VCaP (cell line): ENCODE measurements at regions not wholly inside any gene's neighbourhood (a gene's known extent, or its start where the extent isn't known, plus 50 kb on each side); places are given as distances from the start of the nearest gene placed in this dataset.
"Not testable (repeated sequence)": the region's sequence is repeated elsewhere in the genome, so short reads cannot be mapped to it uniquely, and the experiment has no call there.

ENCODE experiments used
- H3K27ac ChIP-seq: fragments of 450-650 bp; 2 replicates; pipeline ENCODE4 v1.5.1; 2017
- CTCF ChIP-seq: fragments of 450-650 bp; conservative IDR thresholded peaks from 2 replicates; pipeline ENCODE4 v1.5.1; 2017; ENCODE audit warnings: mild to moderate bottlenecking, moderate library complexity

DNA sequence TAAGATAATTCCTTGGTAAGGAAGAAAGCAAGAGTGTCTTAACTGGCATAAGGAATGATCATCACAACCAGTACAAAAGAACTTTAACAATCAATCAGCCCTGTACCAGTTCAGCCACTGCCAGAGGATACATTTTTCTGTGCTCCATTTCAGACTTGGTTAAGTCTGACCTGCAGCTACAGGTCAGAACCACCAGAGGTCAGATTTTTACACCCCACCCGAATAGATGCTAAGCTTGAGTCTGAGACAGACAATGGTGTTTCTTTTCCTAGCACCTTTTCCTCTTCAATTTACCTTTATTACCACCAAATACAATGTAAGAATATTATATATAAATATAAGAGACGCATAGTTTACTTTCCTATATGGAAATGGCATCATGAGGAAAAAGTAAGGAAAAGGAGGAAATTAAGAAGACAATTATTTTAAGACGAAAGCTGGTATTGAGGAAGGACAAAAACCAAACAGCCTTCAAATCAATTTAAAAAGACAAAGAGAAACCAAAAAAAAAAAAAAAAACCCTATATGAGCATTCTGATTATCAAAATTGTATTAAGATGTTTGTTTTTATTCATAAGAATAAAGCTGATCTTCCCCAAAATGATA, 215.3 kb upstream of the TTC29 start:
- peak overlapping the region; percentile 37 for H3K27ac ChIP-seq
- peak; percentile 88 for TF ChIP-seq CTCF

DNA sequence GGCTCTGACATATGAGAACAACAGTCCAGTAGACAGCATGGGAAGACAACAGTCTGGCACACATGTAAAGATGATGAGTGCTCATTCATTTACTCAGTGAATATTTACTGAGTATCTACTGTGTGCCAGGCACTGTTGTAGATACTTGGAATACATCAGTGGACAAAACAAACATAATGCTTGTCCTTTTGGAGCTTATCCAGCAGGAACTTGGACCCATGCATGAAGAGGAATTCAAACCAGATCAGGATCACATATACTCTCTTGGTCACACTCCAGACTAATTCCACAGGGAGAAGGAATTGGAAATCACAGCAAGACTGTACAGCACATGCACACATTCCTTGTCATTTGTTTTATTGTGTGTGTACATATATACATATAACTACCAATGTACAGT, 217.6 kb upstream of the TTC29 start:
- no peak for TF ChIP-seq CTCF
- no peak overlapping the region for H3K27ac ChIP-seq

GRCh38 chr4:147168200-147168599, 222.5 kb upstream of the TTC29 start:
- not testable (repeated sequence) for H3K27ac ChIP-seq

- no peak overlapping the region for H3K27ac ChIP-seq
- TF ChIP-seq CTCF: no peak
Measured at GRCh38 chr4:147173322-147173721, 227.7 kb upstream of the TTC29 start.

DNA sequence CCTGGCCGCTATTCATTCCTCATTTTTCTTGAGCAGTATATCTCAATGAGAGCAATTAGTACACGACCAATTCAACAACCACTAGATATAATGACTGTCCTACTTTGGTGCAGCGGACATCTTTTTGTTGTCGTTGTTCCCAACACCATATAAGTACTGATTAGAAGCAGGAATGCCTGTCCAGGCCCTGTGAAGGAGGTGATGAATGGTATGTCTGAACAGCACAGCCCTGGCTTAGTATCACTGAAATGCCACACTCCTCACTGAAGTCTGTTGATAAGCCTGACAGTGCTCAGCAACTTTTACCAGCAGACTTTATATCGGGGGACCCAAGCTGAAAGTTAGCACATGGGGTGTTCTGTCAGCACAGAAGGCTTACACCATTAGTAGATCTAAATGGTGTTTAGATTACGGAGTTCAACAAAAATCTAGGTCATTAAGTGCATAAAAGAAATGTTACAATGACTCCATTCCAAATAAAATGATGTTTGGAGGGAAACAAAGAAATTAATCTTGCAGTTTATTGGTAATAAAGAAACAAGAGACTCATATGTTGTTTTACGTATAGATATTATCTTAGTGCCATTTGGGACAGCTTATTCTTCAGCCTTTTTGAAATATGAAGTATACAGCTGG, 228.3 kb upstream of the TTC29 start:
- no peak overlapping the region for H3K27ac ChIP-seq
- TF ChIP-seq CTCF: no peak

- no peak for TF ChIP-seq CTCF
Measured at GRCh38 chr4:147174591-147174990, 228.9 kb upstream of the TTC29 start.

DNA sequence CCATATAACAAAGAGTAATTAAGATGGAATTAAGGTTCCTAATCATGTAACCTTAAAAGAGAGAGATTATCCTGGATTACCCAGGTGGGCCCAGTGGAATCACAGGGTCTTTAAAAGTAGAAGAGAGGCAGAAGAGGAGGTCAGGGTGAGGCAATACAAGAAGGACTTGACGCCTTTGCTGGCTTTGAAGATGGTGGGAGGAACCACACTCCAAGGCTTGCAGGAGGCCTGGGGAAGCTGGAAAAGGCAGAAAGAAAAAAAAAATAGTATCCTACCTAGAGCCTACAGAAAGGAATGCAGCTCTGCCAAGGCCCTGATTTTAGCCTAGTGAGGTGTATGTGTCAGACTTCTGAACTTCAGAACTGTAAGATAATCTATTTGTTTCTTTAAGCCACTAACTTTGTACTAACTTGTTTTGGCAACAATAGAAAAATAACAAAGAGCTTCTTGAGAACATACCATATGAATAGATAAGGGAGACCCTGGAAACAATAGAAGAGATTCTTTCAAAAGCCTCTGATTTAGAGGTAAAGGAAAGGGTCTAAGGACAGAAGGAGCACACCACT, 229.9 kb upstream of the TTC29 start:
- no peak for TF ChIP-seq CTCF
- H3K27ac ChIP-seq: no peak overlapping the region

More at GRCh38 chr4:147174591-147174990, 228.9 kb upstream of the TTC29 start:
- H3K27ac ChIP-seq: no peak overlapping the region

- no peak for TF ChIP-seq CTCF
- no peak overlapping the region for H3K27ac ChIP-seq
Measured at GRCh38 chr4:147182041-147182440, 236.4 kb upstream of the TTC29 start.
